Islet precursor cell (in vitro differentiated cells): ENCODE measurements at regions not wholly inside any gene's neighbourhood (a gene's known extent, or its start where the extent isn't known, plus 50 kb on each side); places are given as distances from the start of the nearest gene placed in this dataset.
"Not testable (repeated sequence)": the region's sequence is repeated elsewhere in the genome, so short reads cannot be mapped to it uniquely, and the experiment has no call there.

Experiments used
- DNase-seq: peaks from one replicate; pipeline ENCODE4 v3.0.0-alpha.2; 2018

DNA sequence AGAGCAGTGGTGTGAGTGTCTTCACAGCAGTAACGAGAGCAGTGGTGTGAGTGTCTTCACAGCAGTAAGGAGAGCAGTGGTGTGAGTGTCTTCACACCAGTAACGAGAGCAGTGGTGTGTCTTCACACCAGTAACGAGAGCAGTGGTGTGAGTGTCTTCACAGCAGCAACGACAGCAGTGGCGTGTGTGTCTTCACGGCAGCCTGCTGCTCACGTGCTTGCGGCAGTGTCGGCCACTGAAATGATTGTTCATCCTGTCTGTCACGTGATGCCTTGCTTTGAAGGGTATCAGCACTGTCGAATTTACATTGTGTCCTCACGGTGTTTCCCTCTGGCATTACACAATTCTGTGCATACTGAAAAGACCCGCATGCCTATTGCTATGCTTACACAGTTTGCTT is 541.4 kb upstream of the SALL3 start:
- not testable (repeated sequence) for DNase-seq

DNA sequence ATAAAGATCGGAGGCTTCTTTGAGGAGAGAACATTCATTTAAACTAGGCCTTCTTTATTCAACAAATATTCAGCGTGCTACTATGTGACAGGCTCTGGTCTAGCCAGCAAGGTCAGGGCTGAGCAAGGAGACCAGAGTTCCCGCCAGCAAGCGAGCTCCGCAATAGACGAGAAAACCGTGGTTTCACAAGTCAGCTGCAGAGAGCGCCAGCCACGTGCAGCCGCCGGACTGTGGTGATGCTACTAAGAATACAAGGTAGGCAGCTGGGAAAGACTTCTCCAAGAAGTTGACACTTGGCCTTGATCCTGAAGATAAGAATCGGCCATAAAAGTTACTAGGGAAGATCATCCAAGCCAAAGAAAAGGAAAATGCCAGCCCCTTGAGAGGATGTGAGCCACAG is 533.7 kb upstream of the SALL3 start:
- DNase-seq: no peak

DNA sequence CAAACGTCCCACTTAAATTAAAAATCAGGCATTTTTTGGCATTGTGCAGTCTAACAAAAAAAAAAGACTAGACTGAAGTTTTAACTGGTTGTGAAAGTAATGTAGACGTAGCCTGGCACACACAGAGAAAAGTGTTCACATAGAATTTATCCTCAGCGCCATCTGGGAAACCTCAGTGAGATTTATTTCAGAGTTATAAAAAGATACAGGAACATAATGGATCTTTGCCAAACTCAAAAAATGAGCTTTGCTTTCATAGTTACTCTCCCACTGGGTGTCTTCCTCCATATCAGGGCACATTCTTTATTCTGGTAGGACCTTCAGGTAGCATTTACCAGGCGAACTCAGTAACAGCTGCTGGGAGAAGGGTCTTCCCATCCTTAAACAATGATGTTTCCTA is 532.4 kb upstream of the SALL3 start:
- DNase-seq: no peak

DNA sequence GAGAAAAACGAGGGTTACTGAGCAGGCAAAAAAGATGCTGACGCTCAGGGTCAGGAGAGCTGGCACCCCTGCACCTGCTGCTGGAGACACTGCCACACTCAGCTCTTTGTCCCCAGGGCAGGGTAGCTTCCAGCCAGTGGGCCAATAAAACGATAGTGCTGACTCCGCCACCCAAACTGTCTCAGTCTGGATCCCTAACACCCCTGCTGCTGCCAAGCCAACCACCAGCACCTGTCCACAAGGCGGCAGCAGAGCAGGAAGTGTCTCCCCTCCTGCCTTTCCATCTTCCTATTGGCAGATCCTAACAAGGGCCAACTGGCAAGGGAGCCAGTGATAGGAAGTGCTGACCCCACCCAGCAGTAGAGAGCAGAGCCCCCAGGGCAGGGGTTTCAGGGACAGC is 531.5 kb upstream of the SALL3 start:
- DNase-seq: no peak

DNA sequence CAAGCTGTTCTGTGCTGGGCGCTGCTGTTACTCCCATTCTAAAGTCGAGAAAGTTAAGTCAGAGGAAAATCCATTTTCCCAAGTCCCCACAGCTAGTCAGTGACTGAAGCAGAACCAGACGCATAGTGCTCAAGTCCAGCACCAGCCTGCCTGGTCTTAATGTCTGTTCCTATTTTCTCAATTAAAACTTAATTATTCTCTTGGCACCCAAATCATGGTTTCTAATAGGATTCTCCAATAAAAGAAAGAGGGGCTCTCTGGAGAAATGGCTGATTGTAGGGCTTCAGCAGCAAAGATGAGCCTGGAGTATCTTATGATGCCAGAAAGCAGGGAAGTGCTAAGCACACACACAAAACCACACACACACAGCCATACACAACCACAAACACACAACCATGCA is 531.0 kb upstream of the SALL3 start:
- DNase-seq: no peak

DNA sequence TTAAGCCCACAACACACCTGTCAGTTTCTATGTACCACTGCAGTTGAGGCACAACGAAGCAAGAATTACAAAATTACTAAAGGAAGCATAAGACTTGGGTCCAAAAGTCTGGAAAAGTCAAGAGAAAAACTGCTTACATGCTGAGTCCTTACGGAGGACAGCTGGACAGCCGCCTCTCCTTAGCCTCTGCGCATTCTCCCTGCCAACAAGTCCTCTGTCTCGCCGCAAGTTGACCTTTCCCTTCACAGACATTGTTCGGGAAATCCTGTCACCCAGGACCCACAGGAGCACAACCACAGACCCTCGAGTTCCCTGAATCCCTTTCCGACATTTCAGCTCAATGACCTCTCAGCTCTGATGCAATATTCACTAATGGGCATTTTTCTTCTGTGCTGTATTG is 525.4 kb upstream of the SALL3 start:
- DNase-seq: no peak

DNA sequence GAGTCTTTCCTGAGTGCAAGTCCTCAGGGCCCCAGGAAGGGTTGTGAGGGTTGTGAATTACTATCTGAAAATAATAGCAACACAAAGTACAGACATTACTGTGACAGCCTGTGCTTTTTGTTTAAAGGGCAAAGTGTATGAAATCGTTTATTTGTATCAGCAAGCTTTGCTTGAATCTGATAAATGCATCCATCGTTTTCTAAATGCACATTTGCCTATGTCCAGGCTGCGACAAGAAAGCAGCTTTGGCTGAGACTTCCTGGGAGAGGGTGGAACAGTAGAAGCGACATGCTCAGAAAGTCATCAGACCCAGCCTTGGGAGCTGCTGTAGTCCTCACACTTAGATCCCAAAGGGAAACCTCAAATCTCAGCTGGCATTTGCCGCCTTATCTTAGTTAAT is 524.2 kb upstream of the SALL3 start:
- no peak for DNase-seq

DNA sequence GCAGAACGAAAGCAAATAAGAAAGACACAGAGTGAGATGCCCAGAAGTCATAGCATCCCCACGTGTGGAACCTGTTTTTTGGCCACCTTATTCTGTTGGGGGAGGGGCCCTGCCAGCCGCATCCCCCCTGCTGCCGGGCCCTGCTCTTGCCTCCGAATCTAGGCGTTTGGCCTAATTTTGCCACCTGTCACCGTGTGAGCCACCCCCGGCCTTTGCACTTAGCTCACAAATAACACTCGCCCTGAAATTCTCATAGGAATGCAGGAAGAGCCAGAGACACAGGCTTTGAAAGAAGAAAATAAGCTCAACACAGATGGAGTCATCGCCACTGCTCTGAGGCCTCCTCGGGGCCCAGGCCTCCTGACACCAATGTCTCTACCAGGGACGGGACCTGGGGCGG is 522.6 kb upstream of the SALL3 start:
- DNase-seq: no peak

DNA sequence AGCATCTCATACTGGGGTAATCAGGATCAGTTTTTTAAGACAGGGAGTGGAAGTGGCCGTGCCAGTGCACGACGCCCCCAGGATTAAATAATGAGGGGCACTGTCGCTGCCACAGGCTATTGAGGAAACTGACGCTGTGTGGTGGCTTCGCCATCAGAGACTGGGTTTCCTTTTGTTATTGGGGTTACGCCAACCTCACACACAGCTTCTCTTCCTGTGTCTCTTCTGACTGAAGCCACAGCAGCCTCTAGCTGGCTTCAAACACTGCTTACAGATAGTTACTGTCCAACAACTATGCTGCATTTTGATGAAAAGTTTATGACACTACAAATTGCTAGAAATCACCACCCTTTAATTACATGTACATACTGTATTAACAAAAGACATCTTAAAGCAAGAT is 521.9 kb upstream of the SALL3 start:
- DNase-seq: no peak

DNA sequence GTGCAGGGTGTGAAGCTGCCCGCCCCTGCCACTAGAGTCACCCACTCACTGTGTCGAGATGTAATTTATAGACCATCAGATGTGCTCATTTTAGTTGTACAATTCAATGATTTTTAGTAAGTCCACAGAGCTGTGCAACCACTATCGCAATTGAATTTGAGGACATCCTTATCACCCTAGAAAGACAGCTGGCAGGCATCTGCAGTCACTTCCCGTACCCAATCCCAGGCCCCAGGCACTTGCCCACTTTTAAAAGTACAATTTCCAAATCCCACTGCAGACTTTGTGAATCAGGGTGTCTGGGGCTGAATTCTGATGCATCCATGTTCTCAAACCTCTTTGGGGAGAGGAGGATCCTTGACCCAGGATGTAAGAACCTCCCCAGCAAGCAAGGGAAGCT is 521.3 kb upstream of the SALL3 start:
- no peak for DNase-seq

DNA sequence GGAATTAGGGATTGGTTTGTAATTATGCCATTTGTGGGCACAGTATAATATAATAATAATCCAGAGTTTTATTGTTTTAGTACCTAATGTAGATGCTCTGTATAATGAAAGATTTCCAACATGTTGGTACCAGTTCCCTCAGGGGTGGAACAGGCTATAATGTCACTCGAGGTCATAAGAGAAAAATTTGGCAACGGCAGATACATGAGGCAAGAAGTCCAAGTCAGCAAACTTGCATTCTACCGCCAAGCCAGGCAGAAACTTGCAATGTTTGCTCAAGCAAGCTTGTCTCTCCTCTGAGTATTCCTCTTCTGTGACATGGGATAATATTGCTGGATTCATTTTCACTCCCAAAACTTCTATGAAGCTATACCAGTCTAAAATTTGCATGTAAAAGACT is 520.0 kb upstream of the SALL3 start:
- DNase-seq: no peak

DNA sequence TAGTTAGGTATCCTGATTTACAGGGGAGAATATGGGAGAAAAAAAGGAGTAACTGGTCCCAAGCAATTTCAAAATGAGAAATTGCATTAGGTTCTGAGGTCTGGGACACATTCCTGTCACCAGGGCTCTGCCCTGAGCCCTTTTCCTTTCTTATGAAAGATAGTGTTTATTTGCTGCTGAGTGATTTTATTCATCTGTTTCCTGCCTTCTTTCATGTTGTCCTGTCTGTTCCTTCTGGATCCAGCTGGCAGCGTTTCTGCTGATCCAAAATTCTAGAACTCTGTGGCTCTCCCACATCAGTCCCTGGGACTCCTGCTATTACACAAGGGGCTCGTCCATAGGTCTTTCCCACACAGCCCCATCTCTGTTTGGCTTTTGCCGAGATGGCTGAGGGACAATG is 519.1 kb upstream of the SALL3 start:
- no peak for DNase-seq

DNA sequence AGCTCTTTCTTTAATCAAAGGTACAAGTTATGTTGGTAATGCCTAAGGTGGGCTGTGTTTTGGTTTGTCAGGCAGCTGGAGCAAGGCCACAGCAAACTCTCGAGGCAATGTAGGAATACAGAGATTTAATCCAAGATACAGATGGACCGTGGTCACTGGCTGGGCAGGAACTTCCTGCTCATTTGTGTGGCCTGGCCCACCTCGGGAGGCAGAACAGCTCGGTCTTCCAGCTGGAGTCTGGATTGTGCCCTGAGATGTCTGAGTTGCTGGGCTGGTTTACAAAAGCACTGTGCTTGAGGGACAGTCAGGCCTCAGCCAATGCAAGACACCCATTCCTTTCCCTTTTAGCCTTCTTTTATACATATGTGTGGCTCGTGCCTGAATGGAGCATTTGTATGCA is 506.1 kb upstream of the SALL3 start:
- no peak for DNase-seq

DNA sequence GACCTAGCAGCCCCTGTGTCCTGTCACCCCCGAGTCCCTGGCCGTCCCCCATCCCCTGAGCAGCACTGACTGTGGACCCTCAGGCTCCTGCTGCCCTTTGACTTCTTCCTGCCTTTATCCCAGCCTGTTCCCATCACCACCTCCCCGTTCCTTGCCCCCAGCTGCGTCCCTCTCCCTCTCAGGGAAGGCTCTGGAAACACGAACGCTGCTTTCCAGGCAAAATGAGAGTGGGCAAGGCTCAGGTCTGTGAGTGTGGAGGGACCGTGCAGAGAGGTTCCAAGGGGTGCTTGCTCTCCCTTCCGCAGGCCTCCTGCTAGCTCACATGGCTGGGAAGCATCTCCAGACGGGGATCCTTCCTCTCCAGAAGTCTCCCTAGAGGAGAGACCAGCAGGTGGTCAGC is 501.8 kb upstream of the SALL3 start:
- DNase-seq: no peak

DNA sequence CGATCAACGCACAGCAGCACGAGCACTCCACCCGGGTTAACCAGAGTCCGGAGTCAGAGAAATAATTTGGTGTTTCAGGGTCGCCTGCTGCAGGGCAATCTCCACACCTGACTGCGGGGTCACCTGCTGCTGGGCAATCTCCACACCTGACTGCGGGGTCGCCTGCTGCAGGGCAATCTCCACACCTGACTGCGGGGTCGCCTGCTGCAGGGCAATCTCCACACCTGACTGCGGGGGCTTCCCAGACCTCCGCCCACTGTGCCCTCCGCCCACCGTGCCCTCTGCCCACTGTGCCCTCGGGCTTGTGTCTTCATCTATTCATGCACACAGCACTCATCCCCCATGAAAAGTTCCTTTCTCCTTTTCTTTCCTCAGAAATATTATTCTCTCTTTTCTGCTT is 500.2 kb upstream of the SALL3 start:
- no peak for DNase-seq

DNA sequence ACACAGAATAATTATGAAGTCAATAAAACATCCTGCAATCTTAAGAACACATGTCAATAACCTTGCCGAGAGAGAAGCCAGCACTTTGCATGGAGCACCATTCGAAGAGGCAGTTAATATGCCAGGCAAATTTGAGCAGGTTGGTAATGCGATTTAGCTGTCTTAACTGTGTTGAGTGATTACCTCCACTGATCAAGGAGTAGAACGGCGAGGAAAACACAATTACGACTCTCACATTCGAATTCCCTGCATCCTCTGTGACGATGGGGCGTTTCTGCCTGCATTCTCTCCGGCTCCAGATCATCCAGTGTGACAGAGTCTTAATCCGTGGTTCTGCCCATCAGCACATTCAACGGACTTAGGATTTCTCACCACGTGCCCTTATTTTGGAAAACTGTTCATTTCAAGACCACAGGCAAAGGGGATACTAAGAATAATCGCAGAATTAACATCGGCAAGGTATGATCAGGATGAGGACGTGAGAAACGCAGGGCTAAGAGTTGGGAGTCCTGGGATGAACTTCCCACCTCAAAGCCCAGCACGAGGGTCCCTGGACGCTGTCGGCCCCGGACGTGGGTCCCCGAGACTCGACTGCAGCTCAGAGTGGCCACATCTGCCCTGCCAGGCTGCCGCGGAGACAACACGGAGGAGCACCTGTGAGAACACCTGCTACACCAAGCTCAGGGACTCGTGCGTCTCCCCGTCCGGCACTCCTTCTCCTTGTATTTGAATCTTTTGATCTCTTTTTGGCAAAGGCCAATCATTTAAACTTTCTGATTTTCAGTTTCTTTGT is 499.2 kb upstream of the SALL3 start:
- no peak for DNase-seq

DNA sequence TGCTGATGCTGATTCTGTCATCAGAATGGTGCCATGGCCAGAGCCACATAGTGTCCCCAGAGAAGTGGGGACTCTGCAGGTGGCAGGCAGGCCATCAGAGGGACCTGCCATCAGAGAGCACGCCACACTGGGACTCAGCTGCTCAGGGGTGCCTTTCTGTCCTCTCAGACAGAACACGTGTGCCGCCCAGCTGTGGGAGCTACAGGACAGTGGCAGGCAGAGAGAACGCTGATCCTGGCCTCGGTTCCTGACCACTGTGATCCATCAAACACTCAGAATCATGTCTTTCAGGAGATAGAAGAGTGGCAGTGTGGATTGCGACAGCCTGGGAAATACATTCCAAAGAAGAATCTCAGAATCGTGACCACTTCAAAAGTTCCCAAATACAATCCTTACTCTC is 497.2 kb upstream of the SALL3 start:
- no peak for DNase-seq

DNA sequence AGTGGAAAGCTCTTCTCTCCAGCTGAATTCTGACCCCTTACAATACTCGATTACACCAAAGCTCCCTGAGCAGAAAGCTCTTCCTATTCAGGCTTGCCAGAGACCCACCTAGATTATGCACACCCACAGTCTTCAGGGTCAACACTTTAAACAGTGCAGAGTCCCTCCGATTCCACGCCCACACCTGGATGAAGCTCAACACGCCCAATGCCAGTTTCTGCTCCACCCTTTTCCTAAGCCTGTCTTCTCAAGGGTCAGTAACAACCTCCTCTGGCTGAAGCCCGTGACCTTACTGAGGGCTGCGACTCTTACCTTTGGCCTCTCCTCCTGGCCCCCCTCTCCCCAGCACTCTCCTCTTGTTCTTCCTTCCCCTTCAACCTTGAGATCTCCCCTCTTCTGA is 492.0 kb upstream of the SALL3 start:
- no peak for DNase-seq

DNA sequence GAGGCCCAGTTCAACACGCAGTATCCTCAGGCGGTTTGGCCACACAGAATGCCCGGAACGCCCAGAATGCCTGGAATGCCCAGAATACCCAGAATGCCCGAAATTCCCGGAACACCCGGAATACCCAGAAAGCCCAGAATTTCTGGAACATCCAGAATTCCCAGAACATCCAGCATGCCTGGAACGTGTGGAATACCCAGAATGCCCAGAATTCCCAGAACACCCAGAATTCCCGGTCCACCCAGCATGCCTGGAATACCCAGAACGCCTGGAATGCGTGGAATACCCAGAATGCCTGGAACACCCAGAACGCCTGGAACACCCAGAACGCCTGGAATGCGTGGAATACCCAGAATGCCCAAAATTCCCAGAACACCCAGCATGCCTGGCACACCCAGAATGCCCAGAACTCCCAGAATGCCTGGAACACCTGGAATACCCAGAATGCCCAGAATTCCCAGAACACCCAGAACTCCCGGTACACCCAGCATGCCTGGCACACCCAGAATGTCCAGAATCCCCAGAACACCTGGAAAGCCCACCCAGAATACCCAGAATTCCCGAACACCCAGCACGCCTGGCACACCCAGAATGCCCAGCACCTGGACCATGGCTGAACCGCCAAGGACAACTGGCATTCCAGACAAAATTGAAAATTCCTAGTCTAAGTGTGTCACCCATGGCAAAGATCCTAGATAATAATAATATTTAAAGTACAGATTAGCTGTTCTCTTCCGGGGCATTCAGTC is 487.4 kb upstream of the SALL3 start:
- peak; percentile 52 for DNase-seq

DNA sequence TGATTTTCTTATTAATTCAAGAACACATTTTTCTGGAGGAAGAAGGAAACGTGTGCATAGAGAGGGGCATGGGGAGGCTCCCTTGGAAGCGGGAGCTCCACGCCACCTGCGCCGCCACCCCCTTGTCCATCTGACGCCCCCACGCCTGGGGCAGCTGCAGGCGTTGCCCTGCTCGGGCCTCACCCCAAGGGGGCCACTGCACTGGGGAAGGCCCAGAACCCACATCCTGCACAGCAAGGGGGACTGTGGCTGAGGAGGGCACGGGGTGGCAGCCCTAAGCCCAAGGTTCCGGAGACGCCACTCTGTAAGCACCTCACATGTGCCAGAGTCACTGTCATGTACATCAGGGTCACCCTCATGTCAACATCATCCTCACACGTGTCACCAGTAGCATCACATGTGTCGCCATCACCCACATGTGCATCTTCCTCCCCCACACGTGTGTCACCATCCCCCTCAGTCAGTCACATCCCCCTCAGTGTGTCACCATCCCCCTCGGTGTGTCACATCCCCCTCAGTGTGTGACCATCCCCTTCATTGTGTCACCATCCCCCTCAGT is 486.7 kb upstream of the SALL3 start:
- no peak for DNase-seq

DNA sequence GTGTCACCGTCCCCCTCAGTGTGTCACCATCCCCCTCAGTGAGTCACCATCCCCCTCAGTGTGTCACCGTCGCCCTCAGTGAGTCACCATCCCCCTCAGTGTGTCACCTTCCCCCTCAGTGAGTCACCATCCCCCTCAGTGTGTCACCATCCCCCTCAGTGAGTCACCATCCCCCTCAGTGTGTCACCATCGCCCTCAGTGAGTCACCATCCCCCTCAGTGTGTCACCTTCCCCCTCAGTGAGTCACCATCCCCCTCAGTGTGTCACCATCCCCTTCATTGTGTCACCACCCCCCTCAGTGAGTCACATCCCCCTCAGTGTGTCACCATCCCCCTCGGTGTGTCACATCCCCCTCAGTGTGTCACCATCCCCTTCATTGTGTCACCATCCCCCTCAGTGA is 486.1 kb upstream of the SALL3 start:
- not testable (repeated sequence) for DNase-seq

DNA sequence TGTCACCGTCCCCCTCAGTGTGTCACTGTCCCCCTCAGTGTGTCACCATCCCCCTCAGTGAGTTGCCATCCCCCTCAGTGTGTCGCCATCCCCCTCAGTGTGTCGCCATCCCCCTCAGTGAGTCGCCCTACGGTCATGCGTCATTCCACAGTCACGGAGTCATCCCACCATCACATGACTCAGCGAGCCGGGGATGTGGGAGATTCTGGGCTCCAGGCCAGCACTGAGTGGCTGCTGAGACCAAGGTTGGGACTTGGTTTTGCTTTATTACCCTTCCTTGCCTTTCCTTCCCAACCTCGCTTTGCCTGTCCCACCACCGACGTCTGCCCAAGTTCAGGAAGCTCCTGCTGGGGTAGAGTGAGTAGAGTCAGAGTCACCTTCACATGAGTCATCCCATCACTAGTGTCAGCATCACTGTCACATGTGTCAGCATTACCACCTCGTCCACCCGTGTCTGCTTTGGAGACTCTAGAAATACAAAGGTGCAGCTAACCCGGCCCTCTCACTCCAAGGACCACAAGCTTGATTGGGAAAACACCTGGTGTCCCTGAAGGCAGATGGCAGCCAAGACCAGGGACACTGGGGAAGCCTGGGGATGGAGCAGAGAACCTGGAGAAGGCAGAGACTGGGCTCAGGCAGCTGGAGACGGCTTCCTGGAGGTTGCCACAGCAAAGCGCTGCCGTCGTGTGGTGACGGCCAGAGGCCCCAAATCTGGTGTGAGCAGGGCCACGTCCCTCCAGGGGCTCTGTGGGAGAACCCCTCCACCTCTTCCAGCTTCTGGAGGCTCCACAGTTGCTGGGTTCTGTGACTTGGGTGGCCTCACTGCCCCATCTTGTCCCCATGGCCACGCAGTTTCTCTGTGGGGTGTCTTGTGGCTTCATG is 485.2 kb upstream of the SALL3 start:
- DNase-seq: no peak

DNA sequence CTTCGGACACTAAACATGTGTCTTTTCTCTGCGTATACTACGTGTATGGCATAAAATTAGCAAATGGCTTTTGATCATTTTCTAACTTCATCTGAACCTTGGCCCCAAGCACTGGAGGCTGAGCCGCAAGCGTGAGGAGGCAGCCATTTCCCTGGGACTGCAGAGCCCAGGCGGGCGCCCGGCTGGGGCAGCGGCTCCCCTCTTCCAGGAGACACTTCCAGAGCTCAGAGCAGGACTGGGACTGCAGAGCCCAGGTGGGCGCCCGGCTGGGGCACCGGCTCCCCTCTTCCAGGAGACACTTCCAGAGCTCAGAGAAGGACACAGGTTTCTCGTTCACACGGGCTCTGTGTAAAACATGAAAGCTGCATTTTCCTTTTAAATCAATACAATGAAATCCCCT is 484.1 kb upstream of the SALL3 start:
- no peak for DNase-seq
